Body of pancreas (tissue), 4 donors: ENCODE measurements at regions not wholly inside any gene's neighbourhood (a gene's known extent, or its start where the extent isn't known, plus 50 kb on each side); places are given as distances from the start of the nearest gene placed in this dataset.

Source experiments
- CTCF ChIP-seq, 7 experiments: fragments of 450-650 bp in 4 of 7; fragments of 200-600 bp in 3 of 7; sonication (generic) in 3 of 7; IDR thresholded peaks; one replicate each; pipeline ENCODE4 v1.5.1; 2016 to 2019; ENCODE audit warnings: antibody characterized with exemption in 7 of 7
- POLR2A ChIP-seq, 3 donors: fragments of 450-650 bp; IDR thresholded peaks; one replicate each; pipeline ENCODE4 v1.6.1; 2016; ENCODE audit warnings: antibody characterized with exemption in 3 of 3, mild to moderate bottlenecking in 2 of 3

GRCh38 chr3:6449099-6449498 lies 411.8 kb upstream of the GRM7 start:
- TF ChIP-seq CTCF (IDR thresholded peaks at IDR 0.05) (no peak), POLR2A (IDR thresholded peaks at IDR 0.05) (no peak)
